Activated T-helper 1 cell treated with anti-CD3 and anti-CD28 coated beads, Interleukin-2, amount 50 U/mL, for 16 hours (primary cell): ENCODE measurements at regions not wholly inside any gene's neighbourhood (a gene's known extent, or its start where the extent isn't known, plus 50 kb on each side); places are given as distances from the start of the nearest gene placed in this dataset.

Experiments
- DNase-seq, 2 donors: peaks; one replicate each; pipeline ENCODE4 v3.0.0-alpha.2; 2020; ENCODE audit warnings: low read depth in 1 of 2, low spot score in 1 of 2

- no peak for DNase-seq
Observed at GRCh38 chr5:1707467-1707866, 92.2 kb downstream of the MRPL36 start.

GRCh38 chr5:1706428-1706827, 93.2 kb downstream of the MRPL36 start:
- DNase-seq: no peak

DNA sequence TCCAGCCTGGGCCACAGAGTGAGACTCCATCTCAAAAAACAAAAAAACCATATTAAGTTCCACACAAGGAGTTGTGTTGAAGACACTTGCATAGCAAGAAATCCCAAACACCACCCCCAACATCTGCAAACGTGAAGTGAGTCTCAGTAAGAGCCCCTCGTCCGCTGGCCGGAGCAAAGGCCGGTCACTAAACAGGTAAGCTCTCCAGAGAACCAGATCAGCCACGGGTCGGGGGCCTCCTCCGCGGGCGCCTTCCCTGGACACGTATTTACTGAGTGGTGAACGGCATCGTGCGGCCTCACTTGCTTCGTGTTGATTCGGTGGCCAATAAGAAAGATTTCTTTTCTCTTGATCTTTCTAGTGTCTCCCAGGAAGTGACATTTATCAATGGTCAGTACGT, 93.6 kb downstream of the MRPL36 start:
- DNase-seq: no peak

DNA sequence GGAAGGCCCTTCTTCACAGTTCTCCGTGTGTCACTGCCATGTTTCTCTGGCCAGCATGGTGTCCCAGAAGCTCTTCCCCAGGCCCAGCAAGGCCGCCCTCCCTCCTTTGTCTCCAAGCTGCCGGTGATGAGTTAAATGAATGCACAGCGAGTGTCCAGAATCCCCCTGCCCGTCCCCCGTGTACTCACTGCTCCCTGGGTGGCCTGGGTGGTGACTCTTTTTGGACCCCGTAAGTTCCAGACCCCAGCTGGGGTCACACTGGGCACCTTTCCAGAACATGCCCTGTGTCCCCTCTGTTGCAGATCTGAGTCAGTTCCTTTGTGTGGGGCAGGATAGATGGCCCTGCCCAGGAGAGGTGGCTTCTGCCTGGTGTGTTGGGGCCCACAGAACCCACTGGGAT, 95.0 kb downstream of the MRPL36 start:
- no peak for DNase-seq

- DNase-seq: no peak
Observed at GRCh38 chr5:1704266-1704665, 95.4 kb downstream of the MRPL36 start.

DNA sequence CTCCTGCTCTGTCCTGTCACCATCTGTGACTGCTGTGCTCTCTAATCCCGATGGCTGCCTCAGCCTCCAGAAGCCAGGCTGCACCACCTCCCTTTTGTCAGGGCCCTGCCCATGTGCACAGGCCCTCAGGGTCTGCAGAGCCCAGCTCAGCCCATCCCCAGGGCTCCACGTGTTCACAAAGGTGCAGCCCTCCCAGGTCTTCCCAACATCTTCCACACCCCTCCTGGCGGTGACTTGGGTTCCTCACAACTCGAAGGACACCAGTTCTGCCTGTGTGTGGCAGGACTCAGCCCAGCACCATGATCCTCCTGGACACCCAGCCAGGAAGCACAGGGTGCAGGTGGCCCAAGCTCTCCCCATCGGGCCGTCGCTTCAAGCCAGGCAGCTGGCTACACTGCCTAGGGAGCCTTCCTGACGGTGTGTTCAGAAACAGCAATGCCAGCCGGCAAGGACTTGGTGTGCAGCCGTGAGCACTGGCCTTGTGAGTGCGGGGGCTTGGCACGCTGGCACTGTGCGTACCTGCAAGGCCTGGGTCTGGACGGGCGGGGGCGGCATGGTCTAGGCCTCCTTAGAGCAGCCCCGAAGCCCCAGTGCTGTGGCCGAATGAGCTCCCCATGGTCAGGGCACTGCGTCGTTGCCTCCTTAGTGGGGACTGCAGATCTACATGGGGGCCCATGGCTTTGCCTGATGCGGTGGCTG, 96.1 kb downstream of the MRPL36 start:
- no peak for DNase-seq

DNA sequence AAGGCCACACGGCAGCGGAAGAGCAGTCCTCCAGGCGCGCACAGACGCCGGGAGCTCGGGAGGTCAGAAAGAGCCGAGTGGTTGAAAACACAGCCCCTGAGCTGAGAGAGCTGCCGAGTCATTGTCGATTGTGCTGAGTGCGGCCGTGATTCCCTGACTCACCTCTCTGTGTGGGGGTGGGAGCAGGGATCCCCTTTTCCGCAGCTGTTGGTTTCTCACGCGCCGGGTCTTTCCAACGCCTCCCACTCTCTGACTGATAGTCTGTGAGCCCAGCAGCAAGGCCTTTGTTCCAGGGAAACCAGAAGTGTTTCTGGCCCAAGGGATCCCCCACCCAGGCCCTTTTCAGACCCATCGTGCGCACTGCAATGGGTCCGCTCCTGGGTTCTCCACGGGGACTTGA, 97.3 kb downstream of the MRPL36 start:
- no peak for DNase-seq

DNA sequence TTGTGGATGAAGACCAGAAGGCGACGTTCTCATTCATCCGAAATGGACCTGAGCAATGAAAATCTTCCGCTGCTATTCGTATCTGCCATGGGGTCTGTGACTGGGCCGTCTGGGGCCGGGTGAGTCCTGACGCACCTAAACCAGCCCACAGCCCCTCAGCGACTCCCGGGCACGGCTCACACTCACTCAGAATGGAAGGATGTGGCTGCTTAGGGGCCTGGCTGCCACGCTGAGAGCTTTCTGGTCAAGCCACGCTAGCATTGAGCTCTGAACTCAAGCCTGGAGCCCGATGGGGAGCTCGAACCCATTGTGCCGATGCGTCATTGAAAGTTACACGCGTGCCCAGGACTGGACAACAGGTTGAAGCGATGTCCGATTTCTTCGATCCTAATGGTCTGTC, 97.8 kb downstream of the MRPL36 start:
- DNase-seq: no peak

GRCh38 chr5:1701216-1701864, 98.3 kb downstream of the MRPL36 start:
- DNase-seq: no peak

DNA sequence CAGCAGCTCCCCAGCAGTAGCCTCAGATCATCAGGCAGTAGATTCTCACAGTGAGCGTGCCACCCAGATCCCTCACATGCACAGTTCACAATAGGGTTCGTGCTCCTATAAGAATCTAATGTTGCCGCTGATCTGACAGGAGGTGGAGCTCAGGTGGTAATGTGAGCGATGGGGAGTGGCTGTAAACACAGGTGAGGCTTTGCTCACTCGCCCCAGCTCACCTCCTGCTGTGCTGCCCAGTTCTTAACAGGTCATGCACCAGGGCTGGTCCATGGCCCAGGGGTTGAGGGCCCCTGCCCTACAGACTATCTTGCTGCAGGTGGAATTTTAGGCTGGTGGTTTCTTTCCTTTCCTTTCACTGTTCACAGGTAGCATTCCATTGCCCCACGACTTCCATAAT, 100.2 kb downstream of the MRPL36 start:
- no peak for DNase-seq

GRCh38 chr5:1698589-1699316, 100.9 kb downstream of the MRPL36 start:
- DNase-seq: no peak

- no peak for DNase-seq
Observed at GRCh38 chr5:1692381-1692780, 107.3 kb downstream of the MRPL36 start.

DNA sequence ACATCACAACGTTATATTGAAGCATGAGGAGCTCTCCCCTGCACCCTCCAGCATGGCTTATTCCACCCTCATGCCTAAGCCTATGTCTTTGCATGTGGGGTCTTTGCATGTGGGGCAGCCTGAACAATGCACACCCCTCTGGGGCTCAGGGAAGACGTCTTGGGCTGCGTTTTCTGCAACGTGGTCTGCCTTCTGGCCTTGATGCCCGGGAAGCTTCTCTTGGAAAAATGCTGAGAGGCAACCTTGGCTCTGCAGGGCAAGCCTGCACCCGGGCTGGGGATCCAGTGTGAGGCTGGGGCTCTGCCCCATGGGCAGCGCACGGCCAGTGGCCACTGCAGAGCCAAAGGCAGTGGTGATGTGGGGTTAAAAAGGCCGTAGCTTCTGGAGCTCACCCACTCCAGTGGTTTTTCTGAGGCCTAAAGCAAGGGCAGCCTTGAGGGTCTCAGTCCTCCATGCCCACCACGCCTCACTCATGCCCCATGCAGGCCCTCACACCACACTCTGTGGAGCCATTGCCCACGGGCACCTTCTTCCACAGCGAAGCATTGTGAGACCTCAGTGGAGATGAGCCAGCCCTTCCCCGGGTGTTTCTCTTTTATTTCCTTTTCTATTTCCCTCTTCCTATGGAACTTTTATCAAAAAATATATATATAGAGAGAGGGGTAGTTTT, 112.2 kb downstream of the MRPL36 start:
- DNase-seq: no peak

GRCh38 chr5:1686016-1686802, 113.4 kb downstream of the MRPL36 start:
- DNase-seq: no peak

- no peak for DNase-seq
Observed at GRCh38 chr5:1685066-1685465, 114.6 kb downstream of the MRPL36 start.

DNA sequence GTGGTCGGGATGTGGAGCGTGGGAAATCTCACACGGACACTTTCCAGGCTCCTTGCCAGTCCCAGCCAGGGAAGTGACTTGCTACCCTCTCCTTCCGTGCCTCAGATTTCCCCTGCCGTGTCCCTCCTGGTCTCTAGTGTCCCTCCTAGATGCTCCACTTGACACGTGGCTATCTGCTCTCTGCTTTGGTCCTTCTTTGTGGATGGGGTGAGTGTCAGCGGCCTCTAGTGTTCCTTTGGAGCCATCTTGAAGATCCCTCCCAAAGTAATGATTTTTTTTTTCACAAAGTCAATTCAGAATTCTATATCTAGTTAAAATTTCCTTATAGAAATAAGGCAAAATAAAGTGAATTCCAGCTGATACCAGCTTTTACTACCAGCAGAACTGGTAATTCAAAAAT, 117.7 kb downstream of the MRPL36 start:
- DNase-seq: no peak

- no peak for DNase-seq
Observed at GRCh38 chr5:1673042-1673677, 126.5 kb downstream of the MRPL36 start.

DNA sequence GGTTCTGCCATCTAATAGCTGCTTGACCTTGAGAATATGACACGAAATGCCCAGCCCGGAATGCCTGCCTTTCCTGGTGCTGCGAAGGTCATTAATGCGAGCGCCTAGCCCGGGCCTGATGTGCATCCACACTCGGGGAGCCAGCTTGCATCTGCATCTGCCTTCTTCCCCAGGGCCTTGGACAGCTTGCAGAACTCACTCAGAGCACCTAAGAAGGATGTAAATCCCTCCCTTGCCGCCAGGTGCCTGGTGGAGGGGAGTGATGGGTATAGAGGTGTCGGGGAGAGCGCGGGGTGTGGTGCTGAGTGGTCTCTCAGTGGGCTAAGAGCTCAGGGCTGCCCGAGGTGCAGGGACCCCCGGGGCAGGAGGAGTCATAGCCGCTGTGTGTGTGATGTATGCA, 127.2 kb downstream of the MRPL36 start:
- DNase-seq: no peak

- DNase-seq: no peak
Observed at GRCh38 chr5:1671351-1671750, 128.3 kb downstream of the MRPL36 start.

DNA sequence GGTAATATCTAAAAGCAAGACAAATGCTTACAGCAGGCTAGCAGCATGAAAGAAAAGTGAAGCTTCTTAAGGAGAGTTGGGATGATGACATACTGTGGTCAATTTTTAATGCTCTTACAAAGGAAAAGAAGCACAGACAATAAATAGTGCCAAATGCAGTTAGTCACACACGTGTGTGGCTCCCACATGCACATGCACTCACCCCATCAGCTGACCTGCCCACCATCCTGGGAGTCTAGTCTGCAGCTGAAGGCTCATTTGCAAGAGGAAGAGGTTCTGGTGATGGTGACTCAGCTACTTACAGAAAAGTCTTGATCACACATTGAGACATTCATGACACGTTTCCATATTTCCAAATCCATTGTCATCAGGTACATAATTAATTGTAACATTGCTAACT, 129.3 kb downstream of the MRPL36 start:
- no peak for DNase-seq
